ENCODE measurements at regions not wholly inside any gene's neighbourhood (a gene's known extent, or its start where the extent isn't known, plus 50 kb on each side); places are given as distances from the start of the nearest gene placed in this dataset.
"Not testable (repeated sequence)": the region's sequence is repeated elsewhere in the genome, so short reads cannot be mapped to it uniquely, and the experiment has no call there.

DNA sequence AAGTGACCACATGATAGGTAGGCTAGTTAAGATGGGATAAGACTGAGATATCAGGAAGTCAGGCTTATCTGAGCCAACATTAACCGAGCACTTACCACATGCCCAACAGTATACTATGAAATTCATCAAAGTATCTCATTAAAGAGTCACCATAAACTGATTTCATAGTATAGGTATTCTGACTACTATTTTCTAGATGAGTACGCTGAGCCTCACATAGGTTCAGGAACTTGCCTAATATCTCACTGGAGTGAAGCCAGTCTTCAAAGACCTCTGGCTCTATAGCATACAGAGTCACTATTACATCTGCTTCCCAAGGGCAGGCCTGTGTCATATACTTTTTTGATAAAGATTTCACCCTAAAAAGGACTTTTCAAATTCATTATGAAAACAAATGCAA is 115.6 kb upstream of the NGF start:
- DNase-seq (ENCODE audit: low spot score): no peak

DNA sequence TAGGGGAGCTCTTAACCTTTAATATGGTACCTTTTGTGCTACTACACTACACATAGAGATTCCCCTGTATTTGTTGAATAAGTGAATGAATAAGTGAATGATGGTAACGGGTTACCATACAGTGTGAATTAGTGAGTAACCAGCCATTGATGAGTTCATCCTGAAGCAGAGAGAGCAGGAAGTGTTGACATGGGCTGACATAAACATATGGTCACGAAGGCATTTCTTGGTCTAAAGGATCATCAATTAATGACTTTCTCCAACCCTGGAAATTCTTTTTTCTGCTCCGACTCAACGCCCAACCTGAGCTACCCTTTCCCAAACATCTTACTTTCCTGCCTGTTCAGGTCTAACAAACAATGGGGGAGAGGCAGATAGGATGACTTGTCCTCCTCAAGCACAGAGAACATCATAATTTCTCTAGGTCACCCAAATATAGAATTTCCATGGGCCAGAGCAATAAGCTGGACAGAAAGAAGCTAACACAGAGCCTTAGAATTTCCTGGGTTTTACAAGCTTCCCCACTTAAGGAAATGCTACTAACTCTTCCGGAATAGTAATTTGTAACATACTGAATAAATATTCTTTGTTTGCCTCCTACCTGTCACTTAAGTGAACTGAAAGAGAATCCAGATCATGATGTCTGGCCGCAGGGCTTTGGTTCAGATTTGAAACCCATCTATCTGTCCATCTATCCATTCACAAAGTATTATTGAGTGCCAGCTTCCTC is 114.7 kb upstream of the NGF start:
- DNase-seq (ENCODE audit: low spot score): no peak

DNA sequence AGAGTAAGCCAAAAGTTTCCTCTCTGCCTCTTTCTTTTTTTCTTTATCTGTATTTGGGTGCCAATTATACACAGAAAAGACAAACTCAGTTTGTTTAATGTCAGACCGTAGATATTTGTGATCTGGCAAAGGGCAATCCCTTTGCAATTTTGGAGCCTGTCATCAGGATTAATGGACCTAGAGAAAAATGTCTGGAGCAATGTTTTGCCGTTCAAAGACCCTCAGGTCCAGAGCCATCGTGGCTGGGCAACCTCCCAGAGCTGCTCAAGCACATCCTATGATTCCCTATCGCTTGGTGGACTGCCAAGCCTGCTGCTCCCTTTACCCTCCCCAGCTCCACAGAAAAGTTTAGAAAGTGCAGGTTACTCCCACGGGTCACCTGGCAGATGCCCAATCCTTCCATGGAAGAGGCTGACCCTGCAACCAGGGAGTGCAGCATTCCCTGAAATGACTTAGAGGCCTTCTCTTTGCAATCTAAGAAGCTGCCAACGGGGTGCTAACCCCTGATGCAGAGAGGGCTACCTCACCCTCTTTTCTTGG is 112.5 kb upstream of the NGF start:
- no peak for DNase-seq (ENCODE audit: low spot score)

DNA sequence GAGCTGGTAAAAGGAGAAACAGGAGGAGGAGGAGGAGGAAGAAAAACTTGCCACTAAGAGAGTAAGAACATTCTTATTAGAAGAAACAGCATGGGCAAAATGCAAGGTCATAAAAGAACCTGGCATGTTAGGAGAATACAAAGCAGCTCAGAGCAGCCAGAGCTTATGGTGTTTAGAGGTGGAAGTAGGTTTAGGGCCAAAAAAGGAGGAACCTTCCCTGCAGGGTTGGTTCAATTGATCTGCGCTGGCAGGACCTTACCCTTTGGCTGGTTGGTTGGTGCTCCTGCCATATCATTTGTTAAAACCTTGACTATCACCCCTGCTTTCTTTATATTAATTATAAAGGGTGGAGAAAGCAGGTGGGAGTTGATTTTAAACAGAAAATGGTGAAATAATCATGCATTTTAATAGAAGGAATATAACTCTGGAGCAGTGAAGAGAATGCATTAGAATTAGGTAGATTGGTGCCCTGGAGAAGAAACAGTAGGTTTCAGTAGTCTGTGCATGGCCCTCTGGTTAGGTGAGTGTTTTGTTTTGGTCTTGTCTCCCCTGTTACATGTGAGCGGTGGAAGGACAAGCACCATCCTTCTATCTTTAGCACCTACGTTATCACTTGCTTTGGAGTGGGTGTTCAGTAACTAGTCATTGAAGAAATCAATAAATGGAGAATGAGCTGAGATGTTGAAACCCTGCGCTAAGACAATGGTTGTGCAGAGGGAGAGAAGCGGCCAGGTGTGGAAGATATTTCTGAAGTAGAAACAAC is 110.4 kb upstream of the NGF start:
- DNase-seq (ENCODE audit: low spot score): no peak

DNA sequence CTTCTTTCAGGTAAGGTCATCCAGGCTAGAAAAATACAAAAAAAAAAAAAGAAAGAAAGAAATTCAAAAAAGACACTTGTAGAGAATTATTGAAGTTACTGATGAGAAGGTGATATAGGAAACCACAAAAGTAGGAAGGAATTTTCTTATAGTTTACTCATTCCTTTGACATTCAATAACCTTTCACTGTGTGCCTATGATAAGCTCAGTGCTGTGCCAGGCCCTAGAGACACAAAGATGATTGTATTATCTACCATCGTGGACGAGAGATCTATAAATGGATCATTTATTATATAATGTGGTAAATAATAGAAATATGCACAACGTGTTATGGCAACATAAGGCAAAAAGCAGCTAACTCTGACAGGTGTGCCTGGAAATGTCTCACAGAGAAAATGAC is 109.6 kb upstream of the NGF start:
- no peak for DNase-seq (ENCODE audit: low spot score)

DNA sequence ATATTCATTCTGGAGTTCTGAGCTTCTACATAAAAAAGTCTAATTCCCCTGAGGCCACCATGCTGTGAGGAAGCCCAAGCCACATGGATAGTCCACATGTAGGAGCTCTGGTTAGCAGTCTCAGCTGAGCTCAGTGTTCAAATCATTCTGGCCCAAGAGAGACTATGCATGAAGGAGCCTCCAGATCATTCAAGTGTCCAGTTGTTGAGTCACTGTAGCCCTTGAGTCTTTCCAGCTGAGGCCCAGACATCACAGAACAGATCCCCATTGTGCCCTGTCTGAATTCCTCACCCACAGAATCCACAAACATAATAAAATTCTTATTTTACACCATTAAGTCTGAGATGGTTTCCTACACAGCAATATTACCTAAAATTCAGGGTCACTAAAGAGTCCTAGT is 107.0 kb upstream of the NGF start:
- no peak for DNase-seq (ENCODE audit: low spot score)

DNA sequence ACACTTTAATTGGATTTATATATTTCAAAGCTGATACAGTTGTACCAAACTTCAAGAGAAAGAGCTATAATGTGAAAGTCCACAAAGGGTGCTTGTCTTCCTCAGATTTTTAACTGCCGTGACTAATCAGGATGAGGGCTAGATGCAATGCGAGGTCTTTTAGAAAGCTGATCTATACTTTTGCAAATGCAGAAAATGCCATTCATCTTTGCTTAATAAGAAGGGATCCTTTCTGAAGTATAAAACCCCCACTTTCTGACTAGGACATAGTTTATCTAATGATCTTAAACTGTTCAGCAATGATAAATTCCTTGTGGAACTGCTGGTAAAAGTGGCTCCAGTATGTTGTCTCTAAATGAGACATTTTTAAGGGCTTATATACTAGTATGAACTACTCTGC is 102.7 kb upstream of the NGF start:
- no peak for DNase-seq (ENCODE audit: low spot score)

DNA sequence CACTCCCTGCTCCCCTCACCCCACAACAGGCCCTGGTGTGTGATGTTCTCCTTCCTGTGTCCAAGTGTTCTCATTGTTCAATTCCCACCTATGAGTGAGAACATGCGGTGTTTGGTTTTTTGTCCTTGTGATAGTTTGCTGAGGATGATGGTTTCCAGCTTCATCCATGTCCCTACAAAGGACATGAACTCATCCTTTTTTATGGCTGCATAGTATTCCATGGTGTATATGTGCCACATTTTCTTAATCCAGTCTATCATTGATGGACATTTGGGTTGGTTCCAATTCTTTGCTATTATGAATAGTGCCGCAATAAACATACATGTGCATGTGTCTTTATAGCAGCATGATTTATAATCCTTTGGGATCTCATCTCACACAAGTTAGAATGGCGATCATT is 101.5 kb upstream of the NGF start:
- DNase-seq (ENCODE audit: low spot score): not testable (repeated sequence)

DNA sequence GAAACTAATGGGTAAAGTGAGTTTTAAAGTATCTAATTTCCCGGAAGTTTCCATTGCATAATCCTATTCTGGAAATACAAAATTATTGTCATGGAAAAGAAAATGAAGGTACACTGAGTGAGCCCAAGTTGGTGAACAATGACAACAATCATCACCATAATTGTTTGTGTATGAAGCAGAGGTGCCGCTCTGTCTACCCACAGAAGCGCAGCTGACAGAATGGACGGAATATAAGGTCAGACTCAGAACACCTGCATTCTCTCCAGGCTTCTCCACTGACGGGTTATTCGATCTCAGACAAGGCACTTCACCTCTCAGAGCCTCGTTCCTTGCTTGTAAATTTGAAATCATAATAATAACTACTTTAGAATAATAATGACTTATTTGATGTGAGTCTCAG is 99.1 kb upstream of the NGF start:
- DNase-seq (ENCODE audit: low spot score): no peak

DNA sequence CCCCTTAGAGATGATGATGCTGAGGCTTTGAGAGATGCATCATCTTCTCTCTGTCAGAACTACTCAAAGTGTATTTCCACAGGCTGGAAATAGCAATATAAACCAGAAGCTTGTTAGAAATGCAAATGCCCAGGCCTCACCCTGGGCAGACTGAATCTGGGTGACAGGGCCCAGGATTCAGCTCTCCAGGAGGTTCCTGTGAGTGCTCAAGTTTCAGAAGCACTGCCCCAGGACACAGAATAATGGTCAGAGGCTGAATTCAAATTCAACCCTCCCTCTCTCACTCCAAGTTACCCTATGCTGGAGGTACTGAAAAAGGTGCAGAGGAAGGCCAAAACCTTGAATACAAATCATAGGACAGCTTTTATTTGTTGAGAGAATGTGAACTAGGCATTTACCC is 98.5 kb upstream of the NGF start:
- DNase-seq (ENCODE audit: low spot score): no peak

DNA sequence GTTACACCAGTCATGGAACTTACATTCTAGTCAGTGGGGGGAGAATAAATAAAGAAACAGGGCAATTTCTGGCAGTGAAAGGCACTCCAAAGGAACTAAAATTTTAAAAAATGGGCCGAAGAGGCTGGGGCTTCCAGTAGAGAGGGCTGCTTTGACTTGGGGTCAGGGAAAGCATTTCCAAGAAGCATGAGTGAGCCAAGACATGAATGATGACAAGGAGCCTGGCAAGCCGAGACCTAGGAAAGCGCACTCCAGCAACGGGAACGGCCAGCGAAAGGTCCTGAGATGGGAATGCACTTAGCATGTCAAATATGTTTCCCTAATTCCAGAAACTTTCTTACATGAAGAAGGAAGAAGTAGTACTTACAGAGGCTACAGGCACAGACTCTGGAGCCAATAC is 95.4 kb upstream of the NGF start:
- DNase-seq (ENCODE audit: low spot score): no peak

DNA sequence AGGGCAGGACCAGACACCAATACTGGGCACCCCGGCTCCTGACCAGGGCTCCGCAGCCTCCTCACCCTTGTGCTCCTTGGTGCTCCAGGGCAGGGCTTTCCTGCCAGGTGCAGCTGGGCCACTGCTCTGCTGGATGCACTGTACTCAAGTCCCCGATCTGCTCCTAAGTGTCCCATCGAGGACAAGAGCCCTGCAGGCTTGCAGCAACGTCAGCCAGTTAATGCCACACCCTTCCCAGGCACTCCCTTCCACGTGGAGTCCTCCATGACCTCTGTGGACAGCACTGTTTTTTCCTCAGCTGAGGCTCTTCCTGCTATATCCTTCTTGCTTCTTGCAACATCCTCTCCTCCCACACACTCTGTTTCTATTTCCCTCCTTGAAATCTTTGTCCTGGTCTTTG is 94.0 kb upstream of the NGF start:
- no peak for DNase-seq (ENCODE audit: low spot score)

DNA sequence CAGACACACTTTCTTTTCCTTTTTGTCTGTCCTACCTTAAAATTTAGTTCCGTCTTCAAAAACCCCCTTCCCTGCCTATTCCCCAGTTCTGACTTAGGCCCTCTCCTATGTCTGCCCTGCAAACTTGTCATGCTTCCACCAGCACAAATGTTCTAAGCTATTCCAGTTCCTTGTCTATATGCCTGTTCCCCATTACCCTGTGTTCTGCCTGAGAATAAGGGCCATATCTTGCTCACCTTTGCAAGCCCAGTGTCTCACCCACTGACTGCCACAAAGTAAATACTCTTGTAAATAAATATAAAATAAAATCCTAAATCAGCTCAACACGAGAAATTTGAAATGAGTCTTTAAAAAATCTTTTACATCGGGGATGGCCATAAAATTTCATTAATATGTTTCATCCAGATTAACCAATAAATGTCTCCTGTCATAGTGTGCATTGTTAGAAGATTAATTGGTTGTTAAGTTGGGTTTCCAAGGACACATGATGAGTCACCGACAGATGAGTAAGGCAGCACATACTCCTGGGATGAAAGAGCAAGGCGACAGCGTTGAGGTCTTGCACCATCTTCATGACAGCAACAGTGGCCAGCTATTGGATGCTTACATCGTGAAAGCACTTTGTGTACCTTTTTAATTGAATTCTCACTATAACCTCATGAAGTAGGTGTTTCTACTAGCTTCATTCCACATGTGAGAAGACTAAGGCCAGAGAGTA is 92.6 kb upstream of the NGF start:
- no peak for DNase-seq (ENCODE audit: low spot score)

DNA sequence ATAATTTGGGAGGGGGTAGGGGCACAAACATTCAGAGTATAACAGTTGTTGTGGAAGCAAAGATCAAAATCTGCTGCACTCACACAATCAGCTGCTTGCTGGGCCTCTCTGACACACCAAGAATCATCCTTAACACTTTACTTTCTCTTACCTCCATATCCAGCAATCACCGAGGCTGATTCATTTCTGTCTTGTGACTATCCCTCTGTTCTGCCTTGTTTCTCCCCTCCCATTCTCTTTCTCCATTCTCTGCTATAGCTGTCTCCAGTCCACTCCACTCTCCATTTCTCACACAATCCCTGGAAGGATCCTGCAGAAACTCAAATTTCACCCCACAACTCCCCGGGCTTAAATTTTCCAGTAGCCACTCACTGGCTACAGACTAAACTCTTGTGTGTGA is 91.8 kb upstream of the NGF start:
- no peak for DNase-seq (ENCODE audit: low spot score)

DNA sequence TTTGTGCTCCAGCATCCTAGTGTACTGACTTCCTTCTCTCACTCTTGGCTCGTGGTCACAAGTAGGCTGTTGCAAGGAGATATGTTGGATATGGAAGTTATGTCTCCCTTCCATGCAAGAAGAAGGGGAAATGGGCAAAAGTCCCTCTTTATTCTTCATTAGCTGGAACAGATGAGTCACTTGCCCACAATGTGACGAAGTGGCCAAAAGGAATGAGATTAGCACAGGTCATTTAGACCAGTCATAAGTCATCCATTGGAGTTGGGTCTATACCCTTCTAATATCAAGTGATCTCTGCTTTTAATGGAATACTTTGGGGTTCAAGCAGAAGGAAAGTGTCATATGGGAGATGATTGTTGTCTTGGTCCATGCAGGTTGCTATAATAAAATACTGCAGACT is 91.2 kb upstream of the NGF start:
- DNase-seq (ENCODE audit: low spot score): no peak

DNA sequence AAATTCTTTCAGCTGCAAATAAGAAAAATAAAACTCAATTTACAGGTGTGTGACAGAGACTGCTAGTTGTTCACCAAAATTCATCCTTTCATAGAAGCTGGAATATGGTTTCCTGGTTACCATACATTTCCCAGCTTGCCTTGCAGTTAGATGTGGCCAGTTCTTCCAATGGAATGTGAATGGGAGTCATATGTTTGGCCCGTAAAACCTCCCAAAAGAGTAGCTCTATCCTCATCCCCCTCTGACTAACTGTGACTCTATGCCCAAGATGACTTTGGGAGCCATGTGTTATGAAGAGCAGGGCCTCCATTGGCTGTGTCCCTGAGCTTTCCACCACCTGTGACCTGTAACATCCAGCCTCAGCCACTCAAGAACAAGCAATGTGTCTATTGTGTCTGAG is 90.6 kb upstream of the NGF start:
- DNase-seq (ENCODE audit: low spot score): no peak

DNA sequence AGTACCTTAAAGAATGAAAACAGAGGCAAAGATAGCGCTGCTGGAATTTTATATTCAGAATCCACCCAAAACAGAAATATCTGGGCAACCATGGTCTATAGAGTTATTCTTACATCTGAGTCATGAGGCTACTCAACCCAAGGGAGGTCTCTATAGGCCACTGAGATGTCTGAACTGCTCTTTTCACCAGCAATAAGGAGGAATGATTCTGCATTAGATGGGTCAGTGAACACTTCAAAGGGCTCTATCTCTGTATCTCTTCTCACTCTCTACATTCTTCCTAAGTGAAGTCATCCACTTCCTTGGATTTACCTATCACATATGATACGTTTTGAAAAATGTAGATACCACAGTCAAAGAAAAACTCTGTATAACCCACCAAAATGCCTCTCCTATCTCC is 90.2 kb upstream of the NGF start:
- no peak for DNase-seq (ENCODE audit: low spot score)

DNA sequence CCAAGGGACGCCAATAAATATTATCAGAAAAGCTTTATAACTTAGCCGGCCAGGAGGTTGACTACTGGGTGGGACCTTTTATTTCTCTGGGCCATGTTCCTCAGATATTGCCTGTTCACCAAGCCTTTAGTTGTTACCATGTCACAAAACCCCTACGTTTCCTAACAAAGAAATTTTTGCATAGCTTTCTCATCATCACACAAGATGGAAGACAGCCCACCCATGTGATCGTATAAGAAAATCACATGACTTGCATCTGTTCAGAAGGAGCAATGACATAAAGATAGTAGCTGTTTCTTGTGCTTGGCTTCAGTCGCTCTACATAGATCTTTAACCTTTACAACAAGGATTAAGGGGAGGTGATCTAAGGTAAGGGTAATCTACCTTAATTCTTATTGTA is 88.9 kb upstream of the NGF start:
- no peak for DNase-seq (ENCODE audit: low spot score)

DNA sequence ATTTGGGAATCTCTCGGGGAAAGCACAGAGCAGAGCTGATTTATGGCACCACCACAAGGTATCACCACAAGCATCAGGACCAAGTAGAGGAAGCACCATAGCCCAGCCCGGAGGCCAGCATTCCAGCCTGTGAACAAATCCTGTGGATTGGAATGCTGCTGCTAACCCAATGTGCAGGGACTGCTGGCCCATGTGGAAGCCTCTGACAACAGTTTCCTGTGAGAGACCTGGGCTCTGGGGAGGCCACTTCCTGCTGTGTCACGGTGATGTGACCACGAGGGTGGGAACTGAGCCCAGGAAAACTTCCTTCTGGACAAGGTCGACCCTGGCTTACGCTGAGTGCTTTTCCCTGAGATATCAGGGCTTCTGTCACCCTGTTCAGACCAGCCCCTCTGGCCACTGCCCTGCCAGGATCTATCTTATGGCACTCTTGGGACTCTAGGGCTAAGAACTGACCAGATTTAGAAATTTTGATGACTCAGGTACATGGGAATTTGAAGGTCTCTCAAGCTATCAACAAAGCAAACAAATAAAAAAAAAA is 88.3 kb upstream of the NGF start:
- no peak for DNase-seq (ENCODE audit: low spot score)

DNA sequence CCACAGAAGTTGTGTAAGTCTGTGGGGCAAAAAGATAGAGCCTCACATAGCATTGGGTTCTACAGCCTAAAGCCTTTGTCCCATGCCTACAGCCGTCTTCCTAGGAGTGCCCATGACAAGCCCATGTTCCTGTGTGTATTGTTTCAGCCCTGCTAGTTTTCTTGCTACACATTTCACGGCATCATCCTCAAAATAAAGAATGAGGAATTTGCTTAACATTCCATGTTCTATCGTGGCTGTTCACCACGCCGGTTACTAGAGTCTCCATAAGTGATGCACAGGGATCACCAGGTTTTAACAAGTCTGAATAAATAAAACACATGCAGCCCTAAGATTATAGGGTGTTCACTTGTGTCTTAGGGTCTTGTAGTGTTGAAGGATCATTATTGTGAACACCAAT is 87.4 kb upstream of the NGF start:
- DNase-seq (ENCODE audit: low spot score): no peak

DNA sequence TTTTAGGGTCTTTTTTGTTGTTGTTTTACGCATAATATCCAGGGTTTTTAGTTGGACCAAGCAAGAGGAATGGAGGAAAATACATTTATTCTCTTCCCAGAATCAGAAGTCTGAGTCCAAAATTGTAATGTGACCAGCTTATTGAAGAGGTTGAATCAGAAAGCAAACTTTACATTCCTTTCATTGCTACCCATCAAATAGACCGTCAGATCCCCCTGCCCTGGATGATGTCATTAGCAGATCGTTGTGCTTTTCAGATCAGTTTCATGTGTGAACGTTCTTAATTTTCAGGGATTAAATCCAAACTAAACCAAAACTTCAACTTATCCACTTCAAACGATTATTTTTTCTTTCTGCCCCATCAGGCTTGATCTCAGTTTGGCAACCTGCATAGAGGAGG is 85.7 kb upstream of the NGF start:
- DNase-seq (ENCODE audit: low spot score): no peak

DNA sequence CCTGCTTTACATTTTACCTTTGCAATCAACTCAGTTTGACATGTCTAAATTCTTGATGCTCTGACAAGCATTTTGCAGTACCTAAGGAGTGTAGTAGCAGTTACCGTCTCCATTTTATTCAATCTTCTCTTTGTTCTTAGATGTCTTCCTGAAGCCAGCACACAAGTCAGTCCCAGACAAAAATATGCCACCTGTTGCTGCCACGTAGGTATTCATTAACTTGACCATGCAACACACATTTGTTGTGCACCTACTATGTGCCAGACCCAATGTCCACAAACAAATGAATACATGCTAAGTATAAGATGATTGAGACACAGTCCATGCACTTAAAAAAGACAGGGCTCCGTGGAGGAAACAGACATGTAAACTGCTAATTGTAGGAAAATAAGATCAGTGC is 81.5 kb upstream of the NGF start:
- no peak for DNase-seq (ENCODE audit: low spot score)

DNA sequence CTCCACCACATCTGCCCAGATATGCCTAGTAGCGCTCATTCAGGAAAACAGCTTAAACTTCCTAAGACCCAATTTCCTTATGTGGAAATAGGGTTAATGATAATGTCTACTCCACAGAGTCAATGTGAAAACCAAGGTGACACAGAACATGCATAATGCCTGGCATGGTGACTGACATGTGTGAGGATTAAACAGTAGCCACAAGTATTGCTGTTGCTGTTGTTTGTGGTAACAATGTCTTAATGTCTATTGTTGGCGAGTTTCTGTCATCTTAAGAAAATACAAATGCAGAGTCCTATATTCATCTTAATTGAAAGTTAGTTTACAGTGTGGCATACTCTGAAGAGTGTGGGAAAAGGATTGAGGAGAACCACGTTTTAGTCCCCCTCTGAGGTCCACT is 75.6 kb upstream of the NGF start:
- DNase-seq (ENCODE audit: low spot score): no peak

Measured in HuH-7 (cell line).